ENCODE measurements at regions not wholly inside any gene's neighbourhood (a gene's known extent, or its start where the extent isn't known, plus 50 kb on each side); places are given as distances from the start of the nearest gene placed in this dataset.

GRCh38 chr10:89845541-89846280 lies 144.3 kb downstream of the KIF20B start:
- no peak for TF ChIP-seq CTCF (IDR thresholded peaks at IDR 0.05; ENCODE audit: low read depth, low read length, missing input control)
- no peak for TF ChIP-seq HNF4A (conservative IDR thresholded peaks at IDR 0.05)
- TF ChIP-seq SP1 (IDR thresholded peaks at IDR 0.05), result no peak
- TF ChIP-seq RXRA (IDR thresholded peaks at IDR 0.05), result no peak
- no peak for TF ChIP-seq RAD21 (IDR thresholded peaks at IDR 0.05)
